Panc1 (cell line): ENCODE measurements at regions not wholly inside any gene's neighbourhood (a gene's known extent, or its start where the extent isn't known, plus 50 kb on each side); places are given as distances from the start of the nearest gene placed in this dataset.

Source experiments
- ATAC-seq: fragments of 200-7000 bp; cut with Tn5 transposase; 2 replicates; pipeline ENCODE4 v1.9.1; 2020; ENCODE audit warnings: mild to moderate bottlenecking, moderate library complexity
- BruUV-seq: library from RNA; stranded (reverse); fragments of 400-500 nt; replicated peaks from 2 replicates; lab custom pipeline; 2021; lab: Mats Ljungman, UMichigan
- CTCF ChIA-PET: fragments of 300-600 bp; sonication (Branson Sonifier 250); formaldehyde crosslinking; loops from one replicate; lab custom pipeline; 2022; ENCODE audit warnings: antibody characterized with exemption; lab: Charles Lee
- POLR2A ChIA-PET: fragments of 300-600 bp; sonication (Branson Sonifier 250); formaldehyde crosslinking; loops from one replicate; lab custom pipeline; 2022; ENCODE audit warnings: antibody characterized with exemption; lab: Charles Lee
- DNase-seq: peaks from one replicate; pipeline ENCODE4 v3.0.0-alpha.2; 2010; ENCODE audit warnings: low read depth, low spot score
- H3K27ac ChIP-seq: 2 replicates; pipeline ENCODE4 v1.5.1; 2011; ENCODE audit warnings: mild to moderate bottlenecking, low read length, inconsistent platforms
- H3K27me3 ChIP-seq: fragments of 200-500 bp; sonication (Bioruptor generic); 2 replicates; pipeline ENCODE4 v1.6.0; 2014; ENCODE audit warnings: low read length, inconsistent platforms; ENCODE audit not compliant: control insufficient read depth, insufficient read depth
- H3K36me3 ChIP-seq: fragments of 200-500 bp; sonication (Bioruptor generic); 2 replicates; pipeline ENCODE4 v1.5.1; 2014; ENCODE audit warnings: inconsistent platforms, mild to moderate bottlenecking, low read length, moderate library complexity; ENCODE audit not compliant: control insufficient read depth, insufficient read depth
- H3K4me1 ChIP-seq: 2 replicates; pipeline ENCODE4 v1.5.1; 2011; ENCODE audit warnings: inconsistent platforms, mild to moderate bottlenecking, low read length, moderate library complexity; ENCODE audit not compliant: control insufficient read depth, insufficient read depth
- H3K4me3 ChIP-seq, 2 experiments: 2 replicates each; pipeline ENCODE4 v1.5.1; 2011 to 2012; ENCODE audit warnings: low read depth in 2 of 2, low read length in 2 of 2, mild to moderate bottlenecking in 2 of 2, inconsistent platforms in 1 of 2, moderate library complexity in 1 of 2
- H3K9me3 ChIP-seq: fragments of 200-500 bp; sonication (Bioruptor generic); 2 replicates; pipeline ENCODE4 v1.5.1; 2014; ENCODE audit warnings: low read depth, mild to moderate bottlenecking, inconsistent platforms, low read length, moderate library complexity; ENCODE audit not compliant: control insufficient read depth, insufficient read depth
- CTCF ChIP-seq: fragments of 450-650 bp; IDR thresholded peaks from 2 replicates; pipeline ENCODE4 v1.5.1; 2017; ENCODE audit warnings: mild to moderate bottlenecking
- POLR2AphosphoS5 ChIP-seq: IDR thresholded peaks from 2 replicates; pipeline ENCODE4 v1.6.1; 2012; ENCODE audit warnings: mild to moderate bottlenecking, low read depth, low read length, moderate library complexity
- REST ChIP-seq, 2 experiments: IDR thresholded peaks; 2 replicates each; pipeline ENCODE4 v1.6.1; 2011 to 2012; ENCODE audit warnings: low read depth in 2 of 2, control low read depth in 1 of 2, low read length in 1 of 2, mild to moderate bottlenecking in 1 of 2, moderate library complexity in 1 of 2; ENCODE audit not compliant: insufficient read depth in 1 of 2
- SIN3A ChIP-seq: IDR thresholded peaks from 2 replicates; pipeline ENCODE4 v1.6.1; 2012; ENCODE audit warnings: low read depth, mild to moderate bottlenecking, low read length, moderate library complexity, borderline replicate concordance; ENCODE audit not compliant: insufficient read depth
- TCF7L2 ChIP-seq: IDR thresholded peaks from 2 replicates; pipeline ENCODE4 v1.6.1; 2011; ENCODE audit warnings: mild to moderate bottlenecking, low read depth, low read length, inconsistent platforms
- in situ Hi-C: cut with HindIII; loops from 2 replicates; pipeline ENCODE4 v1.10.0; 2016; ENCODE audit warnings: low sequenced_read_pairs, low pct_unique_long_range_greater_than_20kb
- intact Hi-C: fragments of 100-400 bp; cut with micrococcal nuclease; formaldehyde crosslinking; loops from one replicate; pipeline ENCODE4 v1.10.0; 2022; ENCODE audit not compliant: unreplicated experiment

- Histone ChIP-seq H3K9me3 (no peaks in the 10 kb centered on the region), H3K4me3 (no peak overlapping the region), H3K27me3 (no peaks in the 10 kb centered on the region), H3K27ac (no peak overlapping the region), H3K36me3 (no peaks in the 10 kb centered on the region), H3K4me1 (no peaks in the 10 kb centered on the region)
- intact Hi-C loops (no loop called here), in situ Hi-C loops (no loop called here)
- BruUV-seq = no TSS peak
- TF ChIP-seq SIN3A (no peak), TCF7L2 (no peak), REST (IDR thresholded peaks at IDR 0.05; ENCODE audit: insufficient read depth in 1 of 2, low read depth in 2 of 2, low read length in 1 of 2) (no peak), POLR2AphosphoS5 (no peak), CTCF (no peak)
- ChIA-PET CTCF (no interaction called here), POLR2A (no interaction called here)
- ATAC-seq (no peak), DNase-seq (no peak)
Observed at GRCh38 chr11:87861030-87861429, 314.2 kb downstream of the RAB38 start.

GRCh38 chr11:87859636-87860035, 315.6 kb downstream of the RAB38 start:
- Histone ChIP-seq H3K27me3 (no peaks in the 10 kb centered on the region), H3K9me3 (no peaks in the 10 kb centered on the region), H3K36me3 (no peaks in the 10 kb centered on the region), H3K4me3 (no peak overlapping the region), H3K27ac (no peak overlapping the region), H3K4me1 (no peaks in the 10 kb centered on the region)
- ChIA-PET CTCF (no interaction called here), POLR2A (no interaction called here)
- TF ChIP-seq POLR2AphosphoS5 = no peak
- TF ChIP-seq REST (IDR thresholded peaks at IDR 0.05; ENCODE audit: insufficient read depth in 1 of 2, low read depth in 2 of 2, low read length in 1 of 2) = no peak
- TF ChIP-seq SIN3A = no peak
- TF ChIP-seq CTCF = no peak
- no peak for TF ChIP-seq TCF7L2
- no peak for DNase-seq
- in situ Hi-C loops (no loop called here), intact Hi-C loops (no loop called here)
- no TSS peak for BruUV-seq
- no peak for ATAC-seq
